ENCODE measurements at regions not wholly inside any gene's neighbourhood (a gene's known extent, or its start where the extent isn't known, plus 50 kb on each side); places are given as distances from the start of the nearest gene placed in this dataset.

GRCh38 chr16:50856991-50857390 lies 115.1 kb downstream of the CYLD start:
- H3K4me2 ChIP-seq (ENCODE audit: low read length), result no peak overlapping the region
- DNase-seq (ENCODE audit: low read depth) (no peak), FAIRE-seq (no peak)
- Mint-ChIP-seq H3K4me3 (ENCODE audit: unreplicated experiment) (no peak overlapping the region), H3K27me3 (ENCODE audit: low read depth, unreplicated experiment) (peaks cover 9% of the 10 kb centered on the region), H3K9me3 (ENCODE audit: unreplicated experiment) (peaks cover 8% of the 10 kb centered on the region), H3K27ac (ENCODE audit: unreplicated experiment) (no peak overlapping the region), H3K4me1 (ENCODE audit: low read depth, unreplicated experiment) (peaks cover 9% of the 10 kb centered on the region), H3K36me3 (ENCODE audit: low read depth, unreplicated experiment) (no peaks in the 10 kb centered on the region)
- H2AFZ ChIP-seq (ENCODE audit: low read depth, low read length), result no peak overlapping the region
- H3K4me1 ChIP-seq (ENCODE audit: insufficient read depth, low read length), result peaks cover 10% of the 10 kb centered on the region
- H3K9ac ChIP-seq (ENCODE audit: low read length), result no peak overlapping the region
- H3K27me3 ChIP-seq (ENCODE audit: insufficient read depth, low read length), result no peaks in the 10 kb centered on the region
- H3K9me3 ChIP-seq (ENCODE audit: insufficient read depth, low read depth, low read length), result no peaks in the 10 kb centered on the region
- no peaks in the 10 kb centered on the region for H3K36me3 ChIP-seq (ENCODE audit: insufficient read depth, low read length)
- no peaks in the 10 kb centered on the region for H3K79me2 ChIP-seq (ENCODE audit: insufficient read depth, low read length)
- no peaks in the 10 kb centered on the region for H4K20me1 ChIP-seq (ENCODE audit: insufficient read depth, low read length)
- TF ChIP-seq EZH2 (IDR thresholded peaks at IDR 0.05; ENCODE audit: insufficient read depth, low read length), result no peak
- TF ChIP-seq, protein P1, sequence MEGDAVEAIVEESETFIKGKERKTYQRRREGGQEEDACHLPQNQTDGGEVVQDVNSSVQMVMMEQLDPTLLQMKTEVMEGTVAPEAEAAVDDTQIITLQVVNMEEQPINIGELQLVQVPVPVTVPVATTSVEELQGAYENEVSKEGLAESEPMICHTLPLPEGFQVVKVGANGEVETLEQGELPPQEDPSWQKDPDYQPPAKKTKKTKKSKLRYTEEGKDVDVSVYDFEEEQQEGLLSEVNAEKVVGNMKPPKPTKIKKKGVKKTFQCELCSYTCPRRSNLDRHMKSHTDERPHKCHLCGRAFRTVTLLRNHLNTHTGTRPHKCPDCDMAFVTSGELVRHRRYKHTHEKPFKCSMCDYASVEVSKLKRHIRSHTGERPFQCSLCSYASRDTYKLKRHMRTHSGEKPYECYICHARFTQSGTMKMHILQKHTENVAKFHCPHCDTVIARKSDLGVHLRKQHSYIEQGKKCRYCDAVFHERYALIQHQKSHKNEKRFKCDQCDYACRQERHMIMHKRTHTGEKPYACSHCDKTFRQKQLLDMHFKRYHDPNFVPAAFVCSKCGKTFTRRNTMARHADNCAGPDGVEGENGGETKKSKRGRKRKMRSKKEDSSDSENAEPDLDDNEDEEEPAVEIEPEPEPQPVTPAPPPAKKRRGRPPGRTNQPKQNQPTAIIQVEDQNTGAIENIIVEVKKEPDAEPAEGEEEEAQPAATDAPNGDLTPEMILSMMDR (IDR thresholded peaks at IDR 0.05; ENCODE audit: insufficient read depth, low read depth, low read length), result no peak
- no peak overlapping the region for H3K27ac ChIP-seq (ENCODE audit: low read depth, low read length)
- H3K4me3 ChIP-seq (ENCODE audit: insufficient read depth, low read depth, low read length), result no peak overlapping the region

DNA sequence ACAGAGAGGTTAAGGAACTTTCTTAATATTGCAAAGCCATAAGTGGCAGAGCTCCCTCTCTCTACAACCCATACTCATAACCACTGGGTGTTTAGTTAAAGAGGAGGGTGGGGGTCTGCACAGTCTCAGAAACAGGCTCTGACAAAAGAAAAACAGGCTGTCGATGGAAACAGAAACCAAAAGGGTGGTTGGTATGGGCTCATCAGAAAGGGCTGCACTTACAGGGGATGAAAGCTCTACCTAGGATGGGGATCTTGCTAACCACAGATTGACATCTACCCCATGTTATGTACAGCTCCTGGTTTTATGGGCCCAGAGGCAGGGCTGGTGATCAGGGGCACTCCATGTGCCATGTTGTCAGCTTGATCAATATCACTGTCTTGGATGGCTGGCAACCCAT lies 111.4 kb downstream of the CYLD start:
- Histone ChIP-seq H4K20me1 (ENCODE audit: insufficient read depth, low read length) (no peaks in the 10 kb centered on the region), H3K9me3 (ENCODE audit: insufficient read depth, low read depth, low read length) (no peaks in the 10 kb centered on the region), H3K27ac (ENCODE audit: low read depth, low read length) (no peak overlapping the region), H3K9ac (ENCODE audit: low read length) (no peak overlapping the region), H3K4me1 (ENCODE audit: insufficient read depth, low read length) (no peaks in the 10 kb centered on the region), H3K36me3 (ENCODE audit: insufficient read depth, low read length) (no peaks in the 10 kb centered on the region), H3K27me3 (ENCODE audit: insufficient read depth, low read length) (no peaks in the 10 kb centered on the region), H3K4me2 (ENCODE audit: low read length) (no peak overlapping the region), H2AFZ (ENCODE audit: low read depth, low read length) (no peak overlapping the region), H3K4me3 (ENCODE audit: insufficient read depth, low read depth, low read length) (no peak overlapping the region), H3K79me2 (ENCODE audit: insufficient read depth, low read length) (no peaks in the 10 kb centered on the region)
- peaks cover 8% of the 10 kb centered on the region for H3K9me3 Mint-ChIP-seq (ENCODE audit: unreplicated experiment)
- TF ChIP-seq, protein P1 (IDR thresholded peaks at IDR 0.05; ENCODE audit: insufficient read depth, low read depth, low read length), result no peak
- no peak for TF ChIP-seq EZH2 (IDR thresholded peaks at IDR 0.05; ENCODE audit: insufficient read depth, low read length)
- FAIRE-seq, result no peak
- DNase-seq (ENCODE audit: low read depth), result no peak
- peaks cover 9% of the 10 kb centered on the region for H3K27me3 Mint-ChIP-seq (ENCODE audit: low read depth, unreplicated experiment)
- no peak overlapping the region for H3K27ac Mint-ChIP-seq (ENCODE audit: unreplicated experiment)
- no peak overlapping the region for H3K4me3 Mint-ChIP-seq (ENCODE audit: unreplicated experiment)
- no peaks in the 10 kb centered on the region for H3K36me3 Mint-ChIP-seq (ENCODE audit: low read depth, unreplicated experiment)
- no peaks in the 10 kb centered on the region for H3K4me1 Mint-ChIP-seq (ENCODE audit: low read depth, unreplicated experiment)
